Peyer's patch (tissue), 4 donors: ENCODE measurements at regions not wholly inside any gene's neighbourhood (a gene's known extent, or its start where the extent isn't known, plus 50 kb on each side); places are given as distances from the start of the nearest gene placed in this dataset.
"Not testable (repeated sequence)": the region's sequence is repeated elsewhere in the genome, so short reads cannot be mapped to it uniquely, and the experiment has no call there.

Source experiments
- CTCF ChIP-seq, 6 experiments: fragments of 450-650 bp in 4 of 6; fragments of 200-600 bp in 2 of 6; sonication (generic) in 1 of 6; IDR thresholded peaks; one replicate each; pipeline ENCODE4 v1.5.1; 2017 to 2019; ENCODE audit warnings: antibody characterized with exemption in 6 of 6, mild to moderate bottlenecking in 3 of 6, moderate library complexity in 1 of 6
- POLR2A ChIP-seq, 2 donors: fragments of 450-650 bp; IDR thresholded peaks; one replicate each; pipeline ENCODE4 v1.5.1; 2017; ENCODE audit warnings: antibody characterized with exemption in 2 of 2, mild to moderate bottlenecking in 2 of 2, moderate library complexity in 2 of 2

DNA sequence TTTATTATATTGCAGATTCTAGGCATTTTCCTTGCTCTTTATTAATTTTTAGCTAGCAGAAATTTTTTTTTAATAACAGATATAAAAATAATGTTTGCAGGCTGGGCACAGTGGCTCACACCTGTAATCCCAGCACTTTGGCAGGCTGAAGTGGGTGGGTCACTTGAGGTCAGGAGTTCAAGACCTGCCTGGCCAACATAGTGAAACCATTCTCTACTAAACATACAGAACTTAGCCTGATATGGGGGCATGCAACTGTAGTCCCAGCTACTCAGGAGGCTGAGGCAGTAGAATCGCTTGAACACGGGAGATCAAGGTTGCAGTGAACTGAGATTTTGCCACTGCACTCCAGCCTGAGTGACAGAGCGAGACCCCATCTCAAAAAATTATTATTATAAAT, 304.6 kb upstream of the KCND2 start:
- not testable (repeated sequence) for TF ChIP-seq CTCF, POLR2A (IDR thresholded peaks at IDR 0.05)
